Endothelial cell of umbilical vein (primary cell): ENCODE measurements at regions not wholly inside any gene's neighbourhood (a gene's known extent, or its start where the extent isn't known, plus 50 kb on each side); places are given as distances from the start of the nearest gene placed in this dataset.

ENCODE experiments used
- BruUV-seq: library from RNA; stranded (reverse); fragments of 400-500 nt; replicated peaks from 2 replicates; lab custom pipeline; 2021; lab: Mats Ljungman, UMichigan
- CTCF ChIA-PET: fragments of 300-600, 350-600 bp; sonication (Branson Sonifier 250); formaldehyde crosslinking; loops from one replicate; lab custom pipeline; 2021; ENCODE audit warnings: antibody characterized with exemption, inconsistent platforms; lab: Charles Lee
- POLR2A ChIA-PET: fragments of 300-600, 350-600 bp; sonication (Branson Sonifier 250); formaldehyde crosslinking; loops from one replicate; lab custom pipeline; 2021; ENCODE audit warnings: antibody characterized with exemption, inconsistent platforms; lab: Charles Lee
- DNase-seq: peaks from one replicate; pipeline ENCODE4 v3.0.0-alpha.2; 2011; ENCODE audit warnings: low read depth, low spot score
- FAIRE-seq: peaks from 2 replicates; lab custom pipeline; 2011; peaks lifted over from hg19 to GRCh38; lab: Jason Lieb, UNC
- H2AFZ ChIP-seq: 2 replicates; pipeline ENCODE4 v1.6.0; 2012; ENCODE audit warnings: low read depth, low read length, control low read depth, inconsistent platforms
- H3K27ac ChIP-seq: 2 replicates; pipeline ENCODE4 v1.5.1; 2011; ENCODE audit warnings: low read depth, mild to moderate bottlenecking, control low read depth, low read length, moderate library complexity; ENCODE audit not compliant: insufficient read depth
- H3K27me3 ChIP-seq, 2 experiments: 2 replicates each; pipeline versions ENCODE4 v1.6.0 to v1.6.1; 2011; ENCODE audit warnings: low read length in 2 of 2, mixed read lengths in 1 of 2; ENCODE audit not compliant: control insufficient read depth in 2 of 2, insufficient read depth in 2 of 2
- H3K36me3 ChIP-seq, 2 experiments: 2 replicates in 1 of 2; 3 replicates in 1 of 2; pipeline ENCODE4 v1.5.1; 2011; ENCODE audit warnings: low read length in 2 of 2, mild to moderate bottlenecking in 1 of 2, moderate library complexity in 1 of 2; ENCODE audit not compliant: control insufficient read depth in 2 of 2, insufficient read depth in 2 of 2; ENCODE audit errors: extremely low read depth in 1 of 2
- H3K4me1 ChIP-seq: 3 replicates; pipeline ENCODE4 v1.5.1; 2011; ENCODE audit warnings: mild to moderate bottlenecking, low read length; ENCODE audit not compliant: control insufficient read depth, insufficient read depth; ENCODE audit errors: extremely low read depth
- H3K4me2 ChIP-seq: 2 replicates; pipeline ENCODE4 v1.6.1; 2011; ENCODE audit warnings: low read length, control low read depth, mixed read lengths; ENCODE audit not compliant: insufficient read depth
- H3K4me3 ChIP-seq, 3 experiments: fragments of 200-600 bp in 1 of 3; sonication (generic), shearing (Covaris generic) in 1 of 3; replicated peaks in 1 of 3; 2 replicates each; pipeline ENCODE4 v1.5.1; 2011 to 2016; ENCODE audit warnings: control low read depth in 3 of 3, low read length in 3 of 3, mild to moderate bottlenecking in 2 of 3, inconsistent platforms in 1 of 3, low read depth in 1 of 3, moderate library complexity in 1 of 3; ENCODE audit not compliant: insufficient read depth in 1 of 3
- H3K79me2 ChIP-seq: 2 replicates; pipeline ENCODE4 v1.6.0; 2012; ENCODE audit warnings: low read length, inconsistent platforms; ENCODE audit not compliant: control insufficient read depth, insufficient read depth
- H3K9ac ChIP-seq: replicated peaks from 2 replicates; pipeline ENCODE3; 2011; ENCODE audit warnings: low read length, control low read depth; ENCODE audit not compliant: insufficient read depth; ENCODE audit errors: extremely low read depth
- H3K9me1 ChIP-seq: replicated peaks from 3 replicates; pipeline ENCODE4 v1.6.0; 2011; ENCODE audit warnings: mild to moderate bottlenecking, low read length; ENCODE audit not compliant: control insufficient read depth, insufficient read depth; ENCODE audit errors: extremely low read depth
- H3K9me3 ChIP-seq: replicated peaks from 2 replicates; pipeline ENCODE4 v1.5.1; 2012; ENCODE audit warnings: low read length, inconsistent platforms; ENCODE audit not compliant: control insufficient read depth, insufficient read depth
- H4K20me1 ChIP-seq: replicated peaks from 2 replicates; pipeline ENCODE3; 2011; ENCODE audit warnings: mild to moderate bottlenecking, low read length; ENCODE audit not compliant: control insufficient read depth, insufficient read depth; ENCODE audit errors: extremely low read depth
- CTCF ChIP-seq, 2 donors: IDR thresholded peaks; 1 replicate in 1 of 2; 2 replicates in 1 of 2; pipeline ENCODE4 v1.5.1; 2011; ENCODE audit warnings: low read length in 2 of 2, mild to moderate bottlenecking in 2 of 2, moderate library complexity in 2 of 2, control low read depth in 1 of 2, inconsistent platforms in 1 of 2, low read depth in 1 of 2; ENCODE audit not compliant: insufficient read depth in 1 of 2; ENCODE audit errors: extremely low read depth in 1 of 2
- EZH2 ChIP-seq: IDR thresholded peaks from 2 replicates; pipeline ENCODE4 v1.6.1; 2012; ENCODE audit warnings: borderline replicate concordance, low read depth, mild to moderate bottlenecking, moderate library complexity, low read length, inconsistent platforms; ENCODE audit not compliant: severe bottlenecking
- FOS ChIP-seq: IDR thresholded peaks from 2 replicates; pipeline ENCODE4 v1.6.1; 2011; ENCODE audit warnings: mild to moderate bottlenecking, low read length, moderate library complexity, borderline replicate concordance; ENCODE audit not compliant: insufficient read depth
- GATA2 ChIP-seq: IDR thresholded peaks from 2 replicates; pipeline ENCODE4 v1.7.0; 2011; ENCODE audit warnings: low read depth, mild to moderate bottlenecking, moderate library complexity, mixed read lengths, low read length; ENCODE audit not compliant: insufficient read length, insufficient read depth
- JUN ChIP-seq: IDR thresholded peaks from 2 replicates; pipeline ENCODE4 v1.6.1; 2011; ENCODE audit warnings: borderline replicate concordance, low read depth; ENCODE audit not compliant: insufficient read length, insufficient read depth
- MAX ChIP-seq: IDR thresholded peaks from 2 replicates; pipeline ENCODE4 v1.6.1; 2011; ENCODE audit not compliant: insufficient read depth, insufficient read length
- MYC ChIP-seq: IDR thresholded peaks from one replicate; pipeline ENCODE4 v1.6.1; 2011; ENCODE audit warnings: mild to moderate bottlenecking, low read depth, low read length
- POLR2A ChIP-seq: IDR thresholded peaks from 2 replicates; pipeline ENCODE4 v1.6.1; 2012; ENCODE audit warnings: low read depth, mild to moderate bottlenecking, control low read depth, low read length
- POLR2AphosphoS5 ChIP-seq: IDR thresholded peaks from 2 replicates; pipeline ENCODE4 v1.6.1; 2012; ENCODE audit warnings: low read depth, mild to moderate bottlenecking, control low read depth, low read length, moderate library complexity; ENCODE audit not compliant: insufficient read depth
- dilution Hi-C: fragments of 300-500 bp; cut with MboI; formaldehyde crosslinking; loops from one replicate; pipeline ENCODE4 v1.15.0; 2019; ENCODE audit warnings: low sequenced_read_pairs; ENCODE audit not compliant: extremely low pct_ligation_motif_present
- intact Hi-C: fragments of 100-400 bp; cut with micrococcal nuclease; formaldehyde crosslinking; loops from one replicate; pipeline ENCODE4 v1.10.0; 2022

- Histone ChIP-seq H4K20me1 (no peaks in the 10 kb centered on the region), H3K27me3 (no peaks in the 10 kb centered on the region), H3K4me2 (no peak overlapping the region), H3K36me3 (no peaks in the 10 kb centered on the region), H3K27ac (no peak overlapping the region), H3K79me2 (no peaks in the 10 kb centered on the region), H3K4me1 (no peaks in the 10 kb centered on the region), H2AFZ (no peak overlapping the region), H3K4me3 (no peak overlapping the region), H3K9me1 (no peaks in the 10 kb centered on the region), H3K9ac (no peak overlapping the region), H3K9me3 (peaks cover 10% of the 10 kb centered on the region)
- TF ChIP-seq MAX (no peak), EZH2 (no peak), POLR2AphosphoS5 (no peak), POLR2A (no peak), FOS (no peak), MYC (no peak), JUN (no peak), CTCF (IDR thresholded peaks at IDR 0.05; ENCODE audit: extremely low read depth in 1 of 2, insufficient read depth in 1 of 2, low read depth in 1 of 2, low read length in 2 of 2) (no peak), GATA2 (no peak)
- intact Hi-C loops, result no loop called here
- FAIRE-seq (no peak), DNase-seq (no peak)
- ChIA-PET POLR2A (no interaction called here), CTCF (no interaction called here)
- dilution Hi-C loops, result no loop called here
- no TSS peak for BruUV-seq
These were observed 77.5 kb upstream of the ACTRT2 start for GRCh38 chr1:2943686-2944260.
